Stimulated activated CD8-positive, alpha-beta memory T cell treated with anti-CD3 and anti-CD28 coated beads, Interleukin-15, amount 100 ng/mL, for 48 hours (primary cell): ENCODE measurements at regions not wholly inside any gene's neighbourhood (a gene's known extent, or its start where the extent isn't known, plus 50 kb on each side); places are given as distances from the start of the nearest gene placed in this dataset.
"Not testable (repeated sequence)": the region's sequence is repeated elsewhere in the genome, so short reads cannot be mapped to it uniquely, and the experiment has no call there.

Experiments
- DNase-seq, 2 donors: peaks; one replicate each; pipeline ENCODE4 v3.0.0-alpha.2; 2020; ENCODE audit warnings: low read depth in 2 of 2

DNA sequence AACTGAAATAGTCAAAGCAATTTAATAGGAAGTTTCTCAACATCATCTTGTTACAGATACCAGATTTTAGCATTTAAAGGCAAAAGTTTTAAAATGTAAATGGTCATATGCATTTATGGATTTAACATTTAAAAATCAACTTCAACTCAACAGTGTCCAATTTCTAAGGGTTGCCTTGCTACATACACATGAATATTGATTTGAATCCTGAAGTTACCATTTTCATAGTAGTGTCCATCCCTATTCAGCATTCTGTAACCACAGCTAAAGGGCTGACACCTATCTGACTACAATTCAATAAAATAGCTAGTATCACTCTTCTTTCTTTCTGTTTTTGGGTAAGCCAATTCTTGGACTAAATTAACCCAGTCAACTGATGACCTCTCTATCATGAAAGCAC lies 164.0 kb upstream of the CFAP20DC start:
- DNase-seq: no peak

DNA sequence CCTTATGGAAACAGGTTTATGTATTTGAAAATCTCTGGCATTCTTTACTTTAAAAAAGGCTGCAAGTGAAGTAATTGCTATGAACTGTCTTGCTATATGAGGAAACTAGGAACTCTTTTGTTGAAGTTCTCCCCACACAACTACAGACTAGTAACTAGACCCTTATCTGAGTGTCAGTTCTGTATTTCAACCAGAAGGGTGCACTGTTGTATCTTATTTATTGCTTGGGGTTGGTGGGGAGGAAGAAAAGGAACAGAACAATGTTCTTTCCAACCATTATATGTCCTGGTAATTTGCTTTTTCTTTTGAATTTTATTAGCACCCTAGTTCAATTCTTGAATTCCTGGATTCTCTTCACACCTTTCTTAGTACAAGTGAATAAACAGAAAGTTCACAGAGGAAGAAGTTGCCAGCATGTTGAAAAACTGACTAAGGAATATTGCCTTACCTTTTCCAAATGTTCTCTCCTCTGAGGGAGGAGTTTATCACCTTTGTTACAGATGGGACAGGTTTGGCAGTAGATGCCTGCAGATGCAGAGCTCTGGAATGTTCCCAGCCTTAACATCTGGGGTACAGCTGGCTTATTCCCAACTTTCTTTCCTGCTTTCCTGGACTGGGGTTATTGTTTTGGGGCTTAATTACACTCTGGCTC lies 162.4 kb upstream of the CFAP20DC start:
- DNase-seq: no peak

DNA sequence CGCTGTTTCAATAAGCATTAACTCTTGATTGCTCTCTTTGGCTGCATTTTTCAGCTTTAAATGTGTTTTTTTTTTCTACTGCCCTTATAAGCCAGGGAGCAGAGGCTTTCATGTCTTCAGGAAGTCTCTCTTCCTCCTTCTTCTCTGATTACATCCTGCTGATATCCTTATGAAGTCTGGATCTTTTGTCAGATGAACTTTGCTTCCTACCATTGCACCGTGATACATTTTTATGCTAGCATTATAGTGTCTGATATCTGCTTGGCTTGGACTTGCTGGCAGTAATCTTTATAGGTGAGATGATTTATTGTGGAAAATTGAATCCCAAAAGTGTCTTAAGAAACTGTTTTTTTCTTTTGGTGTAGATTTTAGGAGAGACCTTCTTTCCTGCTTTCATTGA lies 160.4 kb upstream of the CFAP20DC start:
- no peak for DNase-seq

DNA sequence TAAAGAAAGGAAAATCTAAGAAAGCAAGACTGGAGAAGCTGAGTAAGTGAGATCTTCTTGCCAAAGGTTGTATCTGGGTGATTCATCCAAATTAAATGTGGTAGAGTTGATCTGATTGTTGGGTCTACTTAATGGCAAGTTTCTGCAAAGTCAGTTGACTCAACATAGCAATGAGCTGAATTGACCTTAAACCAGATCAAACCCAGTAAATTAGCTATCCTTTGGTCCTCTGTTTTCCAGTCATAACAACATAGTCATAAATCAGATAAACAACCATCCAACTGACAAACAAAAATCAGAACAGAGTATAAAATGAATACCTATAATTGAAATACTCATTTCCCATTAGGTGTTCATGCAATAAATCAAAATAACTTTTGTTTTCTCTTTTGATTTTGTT lies 142.6 kb upstream of the CFAP20DC start:
- DNase-seq: no peak

DNA sequence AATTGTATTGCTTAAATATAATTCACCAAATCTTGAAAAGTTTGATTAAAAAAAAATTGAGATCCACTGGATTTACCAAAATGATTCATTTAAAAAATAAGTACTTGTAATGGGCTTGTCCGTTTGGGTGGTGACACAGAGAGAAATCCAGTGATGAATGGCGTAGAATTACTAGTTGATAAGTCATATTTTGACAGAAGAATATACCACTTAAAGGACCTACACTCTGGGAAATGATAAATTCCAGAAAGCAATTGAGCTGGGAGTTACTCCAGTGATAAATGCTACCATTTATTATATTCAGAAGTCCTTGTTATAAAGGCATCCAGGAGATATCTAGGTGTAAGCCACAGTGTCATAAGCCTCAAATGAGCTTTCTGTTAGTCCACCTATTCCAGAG lies 141.8 kb upstream of the CFAP20DC start:
- no peak for DNase-seq

DNA sequence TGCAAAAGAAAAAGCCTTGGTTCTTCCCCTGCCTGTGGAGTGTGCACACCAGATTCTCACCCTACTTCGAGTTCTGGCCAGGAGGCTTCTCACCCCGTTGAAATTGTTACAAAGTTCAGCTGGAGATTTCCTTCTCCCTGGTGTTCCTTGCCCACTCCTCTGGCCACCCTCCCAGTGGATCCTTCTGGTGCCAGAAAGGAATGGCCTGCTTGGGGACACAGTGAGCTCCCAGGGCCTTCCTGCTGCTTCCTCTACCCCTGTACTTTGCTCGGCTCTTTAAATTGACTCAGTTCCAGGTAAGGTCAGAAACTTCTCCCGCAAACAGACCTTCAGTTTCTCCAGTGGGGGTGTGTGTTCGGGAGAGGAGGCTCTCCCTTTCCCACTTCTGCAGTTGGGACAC lies 140.1 kb upstream of the CFAP20DC start:
- no peak for DNase-seq

DNA sequence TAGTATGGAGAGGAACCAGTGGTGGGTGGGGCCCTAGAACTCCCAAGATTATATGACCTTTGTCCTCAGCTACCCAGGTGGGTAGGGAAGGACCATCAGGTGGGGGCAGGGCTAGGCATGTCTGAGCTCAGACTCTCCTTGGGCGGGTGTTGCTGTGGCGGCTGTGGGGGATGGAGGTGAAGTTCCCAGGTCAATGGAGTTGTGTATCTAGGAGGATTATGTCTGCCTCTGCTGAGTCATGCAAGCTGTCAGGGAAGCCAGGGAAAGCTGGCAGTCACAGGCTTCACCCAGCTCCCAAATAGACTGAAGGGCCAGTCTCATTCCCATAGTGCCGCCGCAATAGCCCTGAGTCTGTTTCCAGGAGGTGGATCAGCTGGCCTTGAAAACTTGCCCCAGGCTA lies 139.7 kb upstream of the CFAP20DC start:
- DNase-seq: no peak

DNA sequence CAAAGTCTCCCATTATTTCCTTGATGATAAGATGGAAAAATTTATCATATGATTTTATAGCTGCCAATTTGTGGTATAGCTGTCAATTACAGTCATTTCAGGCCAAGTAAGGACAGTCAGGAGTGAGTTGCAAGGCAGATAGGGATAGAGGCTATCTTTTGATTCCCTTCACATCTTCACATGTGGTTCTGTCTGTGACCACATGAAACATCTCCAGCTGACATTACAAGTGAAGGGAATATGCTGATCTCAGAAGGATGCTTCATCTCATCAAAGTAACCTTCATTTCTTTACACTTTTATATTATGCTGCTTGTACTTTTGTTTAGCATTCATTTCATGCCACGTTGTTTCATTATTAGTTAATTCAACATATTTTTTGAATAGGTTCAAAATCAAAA lies 136.9 kb upstream of the CFAP20DC start:
- DNase-seq: no peak

DNA sequence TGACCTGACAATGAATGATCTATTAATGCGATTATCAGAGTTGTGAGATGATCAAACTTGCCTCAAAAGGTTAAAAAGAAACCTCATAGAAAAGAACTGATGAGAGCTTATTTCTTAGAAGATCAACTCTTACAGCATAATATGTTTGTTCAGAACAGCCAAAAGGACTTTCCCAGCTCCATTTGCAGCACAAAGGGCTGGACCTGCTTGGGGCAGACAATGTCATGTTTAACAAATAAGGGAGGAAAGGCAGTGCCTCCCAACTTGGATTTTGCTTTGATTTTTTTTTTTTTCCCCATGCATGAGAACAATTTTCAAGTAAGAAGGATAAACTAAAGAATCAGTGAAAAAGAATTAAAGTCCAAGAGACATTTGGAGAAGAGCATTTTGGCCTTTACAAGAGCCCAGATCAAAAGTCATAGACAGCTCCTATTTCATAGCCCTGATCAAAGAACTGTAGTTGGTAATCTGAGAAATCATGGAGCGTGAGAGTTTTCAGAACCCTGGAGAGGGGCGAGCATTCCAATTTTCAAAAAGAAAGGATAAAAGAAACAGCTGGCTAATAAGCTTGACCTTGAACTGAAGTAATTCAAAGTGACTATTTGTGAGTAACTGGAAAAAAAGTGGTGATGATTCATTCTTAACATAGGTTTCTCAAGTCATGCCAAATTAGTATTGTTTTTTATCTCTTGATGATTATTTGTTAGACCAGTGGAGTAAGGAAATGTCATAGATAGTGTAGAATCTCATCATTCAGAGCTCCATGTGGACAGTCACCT lies 136.0 kb upstream of the CFAP20DC start:
- DNase-seq: no peak

DNA sequence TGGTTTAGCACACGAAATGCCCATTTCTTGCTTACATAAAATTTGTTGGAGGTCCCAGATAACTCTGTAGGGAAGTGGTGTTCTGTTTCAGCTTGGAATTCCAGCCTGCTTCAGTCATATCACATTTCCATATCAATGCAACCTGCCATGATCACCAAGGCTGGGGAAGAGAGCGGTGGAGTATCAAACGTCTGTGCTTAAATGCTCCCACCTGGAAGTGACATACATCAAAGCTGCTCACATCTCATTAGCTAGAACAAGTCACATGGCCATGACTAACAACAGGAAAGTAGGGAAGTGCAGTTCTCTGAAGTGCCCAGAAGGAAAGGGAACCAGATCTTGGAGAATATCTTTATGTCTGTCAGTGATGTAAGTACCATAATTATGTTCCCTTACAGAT lies 130.2 kb upstream of the CFAP20DC start:
- no peak for DNase-seq

DNA sequence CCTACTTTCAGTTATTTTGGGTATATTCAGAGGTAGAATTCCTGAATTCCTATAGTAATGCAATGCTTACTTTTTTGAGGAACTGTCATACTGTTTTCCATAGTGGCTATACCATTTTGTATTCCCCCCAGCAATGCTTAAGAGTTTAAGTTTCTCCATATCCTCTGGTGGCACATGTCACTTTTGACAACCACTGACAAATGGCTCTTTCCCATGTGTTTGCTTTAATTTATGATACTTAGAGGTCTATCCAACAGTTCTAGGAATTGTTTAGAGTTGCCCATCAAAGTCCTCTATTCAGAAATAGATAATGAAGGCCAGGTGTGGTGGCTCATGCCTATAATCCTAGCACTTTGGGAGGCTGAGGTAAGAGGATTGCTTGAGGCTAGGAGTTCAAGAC lies 128.9 kb upstream of the CFAP20DC start:
- DNase-seq: no peak

DNA sequence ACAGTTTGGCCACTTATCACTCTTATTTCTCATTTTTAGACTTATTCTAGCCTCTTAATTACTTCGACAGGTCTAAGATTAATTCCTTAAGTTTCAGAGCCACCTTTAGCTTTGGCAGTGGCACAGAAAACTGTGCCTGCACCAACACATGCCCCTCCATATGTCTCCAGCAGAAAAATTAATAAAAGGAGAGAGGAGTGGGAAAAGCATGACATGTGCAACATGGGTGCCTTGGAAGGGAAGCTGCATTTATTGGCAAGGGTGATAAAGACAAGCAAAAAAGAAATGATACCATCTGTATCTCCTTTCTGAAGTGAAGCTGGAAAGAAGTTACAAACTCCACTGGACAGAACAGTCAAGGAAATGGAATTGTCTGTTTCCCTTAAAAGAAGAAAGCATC lies 121.7 kb upstream of the CFAP20DC start:
- no peak for DNase-seq

DNA sequence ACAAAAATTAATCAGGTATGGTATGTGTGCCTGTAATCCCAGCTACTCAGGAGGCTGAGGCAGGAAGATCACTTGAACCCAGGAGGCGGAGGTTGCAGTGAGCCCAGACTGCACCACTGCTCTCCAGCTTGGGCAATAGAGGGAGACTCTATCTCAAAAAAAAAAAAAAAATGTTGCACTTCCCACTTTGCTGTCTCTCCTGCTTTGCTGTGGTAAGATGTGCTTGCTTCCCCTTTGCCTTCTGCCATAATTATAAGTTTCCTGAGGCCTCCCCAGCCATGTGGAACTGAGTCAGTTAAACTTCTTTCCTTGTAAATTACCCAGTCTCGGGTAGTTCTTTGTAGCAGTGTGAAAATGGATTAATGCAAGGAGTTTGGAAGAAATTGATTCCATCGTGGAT lies 120.3 kb upstream of the CFAP20DC start:
- not testable (repeated sequence) for DNase-seq

DNA sequence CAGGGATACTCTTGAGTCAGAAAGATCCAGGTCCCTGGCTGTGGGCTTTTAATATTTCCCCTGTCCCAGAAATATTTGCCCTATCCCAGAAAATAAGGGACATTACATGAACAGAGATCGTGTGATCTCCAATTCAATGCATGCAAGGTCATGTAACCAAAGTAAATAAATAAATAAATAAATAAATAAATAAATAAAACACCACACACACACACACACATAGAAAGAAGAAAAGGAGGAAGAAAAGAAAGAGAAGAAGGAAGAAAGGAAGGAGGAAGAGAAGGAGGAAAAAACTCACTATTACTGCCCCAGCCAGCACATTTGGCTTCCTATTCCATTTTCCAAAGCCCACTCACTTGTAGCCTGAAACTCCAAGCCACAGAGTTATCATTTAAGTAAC lies 117.9 kb upstream of the CFAP20DC start:
- no peak for DNase-seq

DNA sequence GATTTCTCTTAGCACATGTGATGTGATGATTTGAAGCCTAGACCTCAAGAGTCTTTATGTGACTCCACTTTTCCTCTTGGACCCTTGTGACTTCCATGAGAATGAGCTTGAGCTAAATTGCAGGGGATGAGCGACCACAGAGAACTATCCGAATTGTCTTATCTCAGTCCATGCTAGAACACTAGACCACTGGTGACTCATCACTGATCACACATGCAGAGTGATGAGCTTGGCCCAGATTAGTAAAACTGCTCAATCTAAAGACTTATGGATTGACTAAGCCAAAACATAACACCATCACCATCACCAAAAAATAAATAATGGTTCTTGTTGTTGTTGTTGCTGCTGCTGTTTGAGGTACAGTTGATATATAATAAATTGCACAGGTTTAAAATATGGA lies 114.1 kb upstream of the CFAP20DC start:
- no peak for DNase-seq

DNA sequence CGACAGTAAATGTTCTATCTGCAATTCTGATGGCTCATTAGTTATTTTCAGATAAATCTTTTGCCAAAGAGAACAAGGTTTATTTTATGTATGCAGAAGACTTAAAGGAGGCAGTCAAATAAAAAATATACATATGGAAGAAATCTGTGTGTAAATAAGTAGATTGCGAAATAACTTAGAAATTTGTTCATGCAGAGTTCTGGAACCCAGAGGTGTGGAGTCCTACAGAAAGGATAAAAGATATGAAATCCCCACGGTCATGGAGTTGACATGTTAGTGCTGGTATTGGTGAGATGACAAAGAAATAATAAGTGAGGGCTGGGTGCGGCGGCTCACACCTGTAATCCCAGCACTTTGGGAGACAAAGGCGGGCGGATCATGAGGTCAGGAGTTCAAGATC lies 111.2 kb upstream of the CFAP20DC start:
- DNase-seq: no peak

DNA sequence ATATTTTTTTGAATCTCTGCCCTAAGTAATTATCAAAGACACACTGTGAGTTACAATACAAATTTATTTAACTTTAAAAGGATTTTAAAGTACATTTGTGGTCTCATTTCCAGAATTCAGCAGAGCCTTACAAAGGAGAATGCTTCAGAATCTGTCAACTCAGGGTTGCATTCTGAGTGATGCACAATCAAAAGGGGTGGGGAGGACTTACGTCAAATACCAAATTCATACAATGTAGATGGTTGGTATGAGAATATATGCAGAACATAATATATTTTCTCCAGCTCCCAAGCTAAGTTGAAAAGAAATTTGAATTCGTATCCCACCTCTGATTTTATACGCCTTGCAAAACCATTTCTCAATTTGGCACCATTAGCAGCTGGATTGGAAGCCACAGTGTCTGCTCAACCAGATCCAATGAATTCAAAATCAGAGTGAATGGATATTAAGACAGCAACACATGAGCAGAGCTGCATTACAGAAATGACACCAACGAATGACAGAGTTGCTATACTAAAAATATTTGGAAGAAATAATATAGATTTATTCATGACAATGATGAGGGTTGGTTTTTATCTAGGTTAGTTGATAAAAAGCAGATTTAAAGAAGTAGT lies 110.4 kb upstream of the CFAP20DC start:
- DNase-seq: no peak

DNA sequence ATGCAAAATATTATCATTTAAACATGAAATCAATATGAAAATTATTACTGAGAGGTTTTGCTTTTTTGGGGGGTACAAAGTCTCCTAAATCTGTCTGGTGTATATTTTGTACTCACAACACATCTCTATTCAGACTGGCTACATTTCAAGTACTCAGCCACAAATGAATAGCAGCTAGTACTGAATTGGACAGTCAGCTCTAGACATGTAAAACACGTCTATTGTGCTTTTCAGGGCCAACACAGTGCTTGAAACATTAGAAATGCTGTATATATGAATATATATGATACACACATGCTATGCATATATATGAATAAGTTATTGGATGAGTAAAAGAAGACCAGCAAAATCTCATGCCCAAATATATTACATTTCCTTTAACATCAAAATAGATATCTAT lies 103.8 kb upstream of the CFAP20DC start:
- DNase-seq: no peak

DNA sequence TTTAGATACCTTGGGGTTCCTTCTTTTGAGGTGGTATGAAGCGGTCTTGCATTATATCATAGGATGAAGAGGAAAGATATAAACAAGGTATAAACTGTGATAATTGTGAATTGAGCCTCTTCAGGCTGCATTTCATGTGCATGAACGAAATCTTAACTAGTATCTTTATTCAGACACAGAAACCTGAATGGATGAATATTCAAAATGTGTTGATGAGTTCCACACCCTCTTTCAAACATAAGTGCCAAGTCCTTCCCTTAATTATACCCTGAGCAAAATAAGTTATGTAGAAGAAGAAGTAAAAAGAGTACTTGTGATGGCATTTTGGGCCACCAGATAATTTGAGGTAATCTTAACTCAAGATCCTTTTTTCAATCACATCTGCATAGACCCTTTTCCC lies 103.1 kb upstream of the CFAP20DC start:
- DNase-seq: no peak

DNA sequence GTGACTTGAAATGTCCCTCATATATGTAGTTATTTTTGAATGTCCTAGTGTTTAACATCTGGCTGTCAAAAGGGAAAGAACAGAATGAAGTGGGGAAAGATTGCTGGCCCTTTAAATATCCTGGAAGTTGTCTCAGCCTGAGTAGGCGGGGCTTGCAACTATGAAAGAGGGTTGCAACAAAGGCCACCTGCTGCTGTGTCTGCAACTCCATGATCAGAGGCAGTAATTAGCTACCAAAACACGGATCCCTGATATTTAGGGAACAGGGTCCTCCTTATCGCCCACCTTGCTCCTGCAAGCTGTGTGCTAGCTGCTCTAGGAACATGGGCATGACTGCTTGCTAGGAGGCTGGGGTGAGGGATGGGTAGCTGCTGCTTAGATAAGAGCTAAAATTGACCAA lies 100.2 kb upstream of the CFAP20DC start:
- no peak for DNase-seq

DNA sequence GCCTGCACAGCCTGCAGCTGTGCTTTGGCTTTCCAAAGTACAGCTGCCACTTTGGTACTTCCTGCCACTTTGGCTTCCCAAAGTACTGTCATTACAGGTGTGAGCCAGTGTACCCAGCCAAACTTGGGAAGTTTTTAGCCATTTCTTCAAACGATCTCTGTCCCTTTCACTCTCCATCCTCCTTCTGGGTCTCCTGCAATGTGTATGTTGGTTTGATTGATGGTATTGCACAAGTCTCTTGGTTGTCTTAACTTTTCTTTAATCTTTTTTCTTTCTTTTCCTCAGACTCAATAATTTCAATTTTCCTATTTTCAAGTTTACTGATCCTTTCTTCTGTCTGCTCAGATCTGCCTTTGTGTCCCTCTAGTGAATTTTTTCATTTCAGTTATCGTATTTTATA lies 99.3 kb upstream of the CFAP20DC start:
- no peak for DNase-seq

DNA sequence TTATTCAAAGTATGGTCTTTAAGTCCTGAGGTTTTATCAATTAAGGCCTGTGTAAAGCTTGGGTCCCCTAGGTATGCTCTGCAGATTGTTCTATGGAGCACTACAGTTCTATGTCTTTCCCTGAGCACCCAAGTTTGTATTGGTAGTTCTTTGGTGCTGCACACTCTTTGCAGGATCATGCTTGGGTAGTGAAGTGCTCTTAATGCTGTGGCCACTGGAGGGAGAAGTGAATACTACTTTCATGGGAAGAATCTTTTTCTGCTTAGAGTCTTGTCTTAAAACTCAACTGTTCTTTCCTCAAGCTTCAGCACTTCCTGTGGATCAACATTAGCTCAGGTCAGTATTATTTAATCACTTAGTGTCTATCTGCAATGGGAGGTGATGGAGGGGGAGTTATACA lies 93.6 kb upstream of the CFAP20DC start:
- no peak for DNase-seq

DNA sequence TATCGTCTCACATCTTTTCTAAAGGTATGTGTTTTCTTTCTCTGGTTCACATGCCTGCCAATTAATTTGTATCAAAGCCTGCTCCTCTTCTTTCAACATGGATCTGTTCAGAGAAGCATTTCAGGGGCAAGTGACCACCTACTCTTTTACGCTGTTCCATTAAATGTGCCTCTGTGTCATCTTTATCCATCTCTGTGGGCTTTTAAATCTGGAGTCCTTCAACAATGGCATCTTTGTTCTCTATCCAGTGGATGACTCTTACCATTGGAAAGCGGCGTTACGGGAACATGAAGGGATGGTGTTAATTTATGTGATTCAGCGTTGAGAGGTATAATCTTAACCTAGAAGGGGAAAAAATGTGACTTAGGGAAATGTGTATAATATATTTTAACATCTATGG lies 92.7 kb upstream of the CFAP20DC start:
- no peak for DNase-seq
